ENCODE measurements at regions not wholly inside any gene's neighbourhood (a gene's known extent, or its start where the extent isn't known, plus 50 kb on each side); places are given as distances from the start of the nearest gene placed in this dataset.

GRCh38 chrX:139224953-139225665 is 305.4 kb upstream of the F9 start:
- TF ChIP-seq CTCF (IDR thresholded peaks at IDR 0.05; ENCODE audit: low read depth, low read length, missing input control) (no peak), REST (IDR thresholded peaks at IDR 0.05) (no peak), TAF1 (conservative IDR thresholded peaks at IDR 0.05) (no peak), JUND (IDR thresholded peaks at IDR 0.05) (no peak), GABPA (IDR thresholded peaks at IDR 0.05 in 1 of 2, conservative IDR thresholded peaks at IDR 0.05 in 1 of 2) (no peak), FOXA1 (IDR thresholded peaks at IDR 0.05) (no peak), YY1 (IDR thresholded peaks at IDR 0.05) (no peak), SP1 (IDR thresholded peaks at IDR 0.05) (no peak), HNF4G (IDR thresholded peaks at IDR 0.05) (no peak), RAD21 (IDR thresholded peaks at IDR 0.05) (no peak), RXRA (IDR thresholded peaks at IDR 0.05) (no peak), MAX (IDR thresholded peaks at IDR 0.05) (no peak), ZBTB33 (IDR thresholded peaks at IDR 0.05) (no peak)
